ENCODE measurements at regions not wholly inside any gene's neighbourhood (a gene's known extent, or its start where the extent isn't known, plus 50 kb on each side); places are given as distances from the start of the nearest gene placed in this dataset.

- TF ChIP-seq POLR2AphosphoS5 (IDR thresholded peaks at IDR 0.05) (no peak), CTCF (IDR thresholded peaks at IDR 0.05) (no peak)
- Histone ChIP-seq H3K36me3 (no peaks in the 10 kb centered on the region), H3K4me3 (no peak overlapping the region), H3K4me1 (peaks cover 0 to 5% (median 0%) of the 10 kb centered on the region in 4 donors), H3K27me3 (no peaks in the 10 kb centered on the region), H3K27ac (no peak overlapping the region), H3K9me3 (no peaks in the 10 kb centered on the region)
- 66 to 73% methylated on average over 2 of the region's 2 CpGs for WGBS, 2 donors (ENCODE audit: low coverage in 1 of 2)
- in situ Hi-C loops (cut with MboI; ENCODE audit: low pct_ligation_motif_present in 1 of 4, low pct_unique_long_range_greater_than_20kb in 1 of 4, low sequenced_read_pairs in 3 of 4), result no loop called here
- no peak for DNase-seq
- intact Hi-C loops (cut with DNase I; ENCODE audit: low total_unique reads), result no loop called here
Measured at GRCh38 chr18:42537291-42537690, 578.2 kb downstream of the RIT2 start.

- TF ChIP-seq POLR2A (IDR thresholded peaks at IDR 0.05) (no peak), EP300 (IDR thresholded peaks at IDR 0.05; ENCODE audit: low read depth) (no peak), POLR2AphosphoS5 (IDR thresholded peaks at IDR 0.05) (no peak), CTCF (IDR thresholded peaks at IDR 0.05) (no peak)
- Histone ChIP-seq H3K4me1 (no peaks in the 10 kb centered on the region), H3K27ac (no peak overlapping the region), H3K4me3 (no peak overlapping the region), H3K9me3 (no peaks in the 10 kb centered on the region), H3K27me3 (no peaks in the 10 kb centered on the region), H3K36me3 (no peaks in the 10 kb centered on the region)
- intact Hi-C loops (cut with DNase I; ENCODE audit: low total_unique reads), result no loop called here
- 82% methylated on average over 1 of the region's 1 CpG for WGBS, 2 donors (ENCODE audit: low coverage in 1 of 2)
- in situ Hi-C loops (cut with MboI; ENCODE audit: low pct_ligation_motif_present in 1 of 4, low pct_unique_long_range_greater_than_20kb in 1 of 4, low sequenced_read_pairs in 3 of 4), result no loop called here
- DNase-seq, result no peak
Measured at GRCh38 chr18:42544901-42545300, 570.6 kb downstream of the RIT2 start.

- WGBS, 2 donors (ENCODE audit: low coverage in 1 of 2), result 56 to 65% methylated on average over 5 of the region's 5 CpGs
- no peaks in the 10 kb centered on the region for H3K4me1 ChIP-seq
- no peak overlapping the region for H3K27ac ChIP-seq
- in situ Hi-C loops (cut with MboI; ENCODE audit: low pct_ligation_motif_present in 1 of 4, low pct_unique_long_range_greater_than_20kb in 1 of 4, low sequenced_read_pairs in 3 of 4), result no loop called here
- H3K4me3 ChIP-seq, result no peak overlapping the region
- intact Hi-C loops (cut with DNase I; ENCODE audit: low total_unique reads), result no loop called here
- TF ChIP-seq EP300 (IDR thresholded peaks at IDR 0.05; ENCODE audit: low read depth) (no peak), POLR2AphosphoS5 (IDR thresholded peaks at IDR 0.05) (no peak), CTCF (IDR thresholded peaks at IDR 0.05) (no peak), POLR2A (IDR thresholded peaks at IDR 0.05) (no peak)
- no peaks in the 10 kb centered on the region for H3K9me3 ChIP-seq
- DNase-seq, result no peak
- H3K36me3 ChIP-seq, result no peaks in the 10 kb centered on the region
- no peaks in the 10 kb centered on the region for H3K27me3 ChIP-seq
Measured at GRCh38 chr18:42545825-42546224, 569.7 kb downstream of the RIT2 start.

- intact Hi-C loops (cut with DNase I; ENCODE audit: low total_unique reads), result no loop called here
Measured at GRCh38 chr18:42548493-42548892, 567.0 kb downstream of the RIT2 start.

More at GRCh38 chr18:42548493-42548892, 567.0 kb downstream of the RIT2 start:
- in situ Hi-C loops (cut with MboI; ENCODE audit: low pct_ligation_motif_present in 1 of 4, low pct_unique_long_range_greater_than_20kb in 1 of 4, low sequenced_read_pairs in 3 of 4), result no loop called here
- Histone ChIP-seq H3K27ac (no peak overlapping the region), H3K36me3 (no peaks in the 10 kb centered on the region), H3K4me1 (no peaks in the 10 kb centered on the region), H3K27me3 (no peaks in the 10 kb centered on the region), H3K4me3 (no peak overlapping the region), H3K9me3 (no peaks in the 10 kb centered on the region)
- TF ChIP-seq POLR2AphosphoS5 (IDR thresholded peaks at IDR 0.05), result no peak
- TF ChIP-seq EP300 (IDR thresholded peaks at IDR 0.05; ENCODE audit: low read depth), result no peak
- TF ChIP-seq CTCF (IDR thresholded peaks at IDR 0.05), result no peak
- TF ChIP-seq POLR2A (IDR thresholded peaks at IDR 0.05), result no peak
- 79 to 87% methylated on average over 1 of the region's 1 CpG for WGBS, 2 donors (ENCODE audit: low coverage in 1 of 2)
- DNase-seq, result no peak
